HG02623 (cell line): ENCODE measurements at regions not wholly inside any gene's neighbourhood (a gene's known extent, or its start where the extent isn't known, plus 50 kb on each side); places are given as distances from the start of the nearest gene placed in this dataset.

Source experiments
- ATAC-seq: cut with Tn5 transposase; IDR thresholded peaks from one replicate; pipeline ENCODE4 v1.9.1; 2021; ENCODE audit warnings: moderate library complexity; ENCODE audit not compliant: unreplicated experiment

DNA sequence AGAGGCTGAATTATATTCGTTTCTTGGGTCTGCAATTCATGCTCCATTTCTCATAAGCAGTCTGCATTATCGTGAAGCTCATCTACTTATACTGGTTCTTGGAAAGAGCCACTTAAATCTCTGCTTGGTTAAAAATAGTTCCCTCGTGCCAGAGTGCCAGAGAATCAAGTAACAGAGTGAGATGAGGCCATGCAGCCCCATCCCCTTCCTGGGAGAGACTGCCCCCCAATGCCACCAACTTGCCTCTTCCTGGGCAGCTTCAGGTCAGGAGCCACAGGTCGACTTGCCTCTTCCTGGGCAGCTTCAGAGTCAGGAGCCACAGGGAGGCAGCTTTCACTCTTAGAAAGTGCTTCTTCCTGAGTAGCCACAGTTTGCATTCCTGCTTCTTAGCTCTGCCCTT, 223.9 kb upstream of the ZBED5 start:
- no peak for ATAC-seq

DNA sequence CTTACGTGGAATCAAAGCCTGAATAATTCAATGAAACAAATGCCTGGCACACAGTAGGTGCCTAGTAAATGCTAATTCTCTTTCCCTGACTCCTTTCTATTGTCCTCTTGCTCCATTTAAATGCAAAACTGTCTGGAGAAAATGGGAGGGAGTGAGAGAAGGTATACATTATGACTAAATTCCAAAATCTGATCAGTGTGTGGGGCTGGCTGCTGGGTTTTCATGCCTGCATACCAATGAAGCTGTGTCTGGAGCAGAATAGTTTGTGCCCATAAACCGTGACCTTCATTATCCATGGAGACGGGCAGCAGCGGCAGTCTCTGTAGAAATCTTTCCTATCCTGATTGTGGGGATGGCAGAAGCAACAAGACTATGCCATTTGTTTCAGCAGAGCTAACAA, 223.4 kb upstream of the ZBED5 start:
- ATAC-seq = no peak

DNA sequence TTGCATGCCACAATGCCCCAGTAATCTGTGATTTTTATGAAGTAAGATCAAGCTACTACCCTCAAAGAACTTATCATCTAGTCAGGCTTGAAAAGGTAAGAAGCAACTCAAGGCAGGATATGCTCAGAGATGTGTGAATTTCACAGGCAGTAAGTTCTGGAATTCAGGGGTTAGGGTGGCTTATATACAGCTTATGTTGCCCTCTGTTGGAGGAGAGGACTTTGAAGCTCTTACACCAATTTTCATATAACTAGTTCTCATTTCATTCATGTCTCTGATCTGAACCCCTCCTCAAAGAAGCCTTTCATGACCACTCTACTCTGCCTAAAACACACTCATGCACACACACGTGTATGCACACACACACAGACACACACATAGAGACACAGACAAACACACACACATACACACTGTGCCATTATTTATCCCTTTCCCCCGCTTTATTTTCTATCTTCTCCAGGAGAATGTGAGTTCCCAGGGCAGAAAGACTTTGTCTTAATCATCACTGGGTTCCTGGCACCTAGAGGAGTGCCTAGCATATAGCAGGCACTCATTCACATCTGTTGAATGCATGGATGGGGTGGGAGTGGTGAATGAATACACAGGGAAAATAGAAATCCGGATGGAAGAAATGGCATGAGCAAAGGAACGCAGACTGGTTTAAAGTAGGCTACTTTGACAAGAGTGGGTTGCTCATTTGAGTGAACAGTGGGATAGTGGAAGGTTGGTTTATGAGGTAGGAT, 220.7 kb upstream of the ZBED5 start:
- ATAC-seq = no peak

DNA sequence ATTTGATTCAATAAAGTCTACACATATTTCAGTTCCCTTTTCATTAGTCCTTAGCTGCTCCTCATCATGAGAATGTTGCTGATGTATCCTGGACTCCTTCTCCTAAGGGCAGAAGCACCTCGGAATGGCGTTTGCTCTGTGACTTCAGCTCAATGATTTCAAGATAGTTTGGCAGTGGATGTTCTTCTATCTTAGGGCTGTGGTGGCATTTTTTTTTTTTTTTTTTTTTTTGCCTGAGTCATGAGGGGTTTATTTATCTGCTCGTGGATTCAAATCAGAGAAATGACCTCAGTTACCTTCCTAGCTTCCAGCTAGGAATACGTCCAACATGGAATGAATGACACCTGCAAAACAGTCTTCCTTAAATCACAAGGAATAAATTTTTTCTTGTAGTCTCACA, 220.0 kb upstream of the ZBED5 start:
- no peak for ATAC-seq

DNA sequence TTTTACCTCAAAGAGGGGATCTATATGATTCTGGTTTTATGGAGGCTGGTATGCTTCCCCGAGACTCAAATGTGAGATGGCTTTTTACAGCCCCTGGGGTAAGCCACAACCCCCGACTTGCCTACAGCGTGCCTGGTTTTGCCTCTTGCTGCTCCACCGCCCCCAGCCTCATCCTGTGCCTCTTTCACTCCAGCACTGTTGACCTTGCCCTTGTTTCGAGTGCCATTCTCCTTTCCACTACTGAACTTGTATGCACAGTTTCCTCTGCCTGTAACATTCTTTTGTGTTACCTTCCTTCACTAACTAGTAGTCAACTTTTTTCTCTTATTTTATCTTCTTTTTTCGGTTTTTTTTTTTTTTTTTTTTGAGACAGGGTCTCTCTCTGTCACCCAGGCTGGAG, 219.0 kb upstream of the ZBED5 start:
- ATAC-seq = no peak

DNA sequence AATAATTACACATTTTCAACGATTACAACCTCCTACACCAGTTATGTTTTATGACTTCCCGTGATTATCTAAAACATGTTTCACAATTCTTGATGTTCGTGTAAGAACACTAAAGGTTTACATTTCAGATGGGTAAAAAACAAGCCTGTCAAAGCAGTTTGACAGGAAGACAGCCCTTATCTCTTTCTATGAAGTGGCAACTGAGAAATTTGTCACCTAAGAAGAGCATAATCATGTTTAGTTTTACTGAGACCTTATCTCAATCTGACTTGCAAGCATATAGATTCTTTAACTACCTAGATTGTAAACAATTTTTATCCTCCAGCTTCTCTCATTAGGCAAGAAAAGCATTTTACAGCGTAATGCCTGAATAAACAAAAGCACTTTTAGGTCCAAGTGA, 218.4 kb upstream of the ZBED5 start:
- ATAC-seq = no peak

DNA sequence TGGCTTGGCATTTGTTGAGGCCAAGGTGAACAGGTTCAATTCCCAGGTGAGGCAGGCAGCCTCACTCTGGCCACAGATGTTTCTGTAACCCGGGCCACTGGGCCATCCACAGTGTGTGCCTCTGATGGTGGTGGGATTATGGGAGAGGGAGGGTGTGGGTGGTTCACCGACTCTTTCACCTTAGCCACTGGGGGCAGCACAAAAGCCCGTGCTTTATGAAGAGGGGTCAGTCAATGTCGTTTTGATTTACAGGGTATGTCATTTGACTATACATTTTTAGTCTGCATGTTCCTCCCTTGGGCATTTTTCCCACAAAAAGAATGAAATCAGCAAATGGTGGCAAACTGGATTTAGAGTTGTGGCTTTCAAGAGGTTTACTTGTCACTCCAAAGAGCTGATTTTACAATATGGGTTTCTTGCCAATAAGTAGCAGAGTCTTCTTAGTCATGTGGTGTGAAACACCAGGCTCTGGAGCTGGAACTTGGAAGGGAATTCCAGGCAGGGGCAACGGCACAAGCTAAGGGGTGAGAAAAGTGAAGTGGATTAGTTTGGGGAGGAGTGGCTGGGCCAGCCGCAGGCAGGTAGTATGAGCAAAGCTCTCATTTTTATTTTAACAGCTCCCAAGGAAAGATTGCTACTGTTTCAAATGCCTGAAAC, 217.8 kb upstream of the ZBED5 start:
- no peak for ATAC-seq

DNA sequence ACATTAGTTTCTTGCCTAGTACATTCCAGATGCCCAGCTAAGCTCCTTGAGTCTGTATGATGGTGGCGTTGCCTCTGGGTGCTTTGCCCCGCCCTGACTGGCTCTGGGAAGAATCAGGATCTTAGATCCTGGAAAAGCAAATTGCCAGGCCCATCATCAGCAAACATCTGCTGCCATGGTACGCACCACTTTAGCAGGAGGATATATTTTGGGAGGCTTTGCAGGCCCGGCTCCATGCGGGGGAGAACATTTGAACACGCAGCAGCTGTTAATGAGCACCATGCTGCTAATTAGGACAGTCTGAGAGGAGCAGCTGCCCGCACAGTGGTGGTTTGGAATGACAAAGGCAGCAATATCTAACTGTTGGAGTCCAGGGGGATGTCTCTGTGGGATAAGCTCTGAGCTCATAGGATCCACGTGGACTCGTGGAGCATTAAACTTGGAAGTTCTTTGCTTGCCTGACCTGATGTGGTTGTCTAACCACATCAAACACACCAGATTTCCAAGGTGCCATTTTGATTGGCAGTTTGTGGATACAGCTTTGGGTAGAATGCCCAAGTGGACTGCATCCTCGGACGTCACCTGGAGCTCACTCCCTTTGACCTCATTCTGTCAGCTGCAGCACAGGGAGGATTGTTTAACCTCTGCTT, 217.0 kb upstream of the ZBED5 start:
- ATAC-seq = no peak

DNA sequence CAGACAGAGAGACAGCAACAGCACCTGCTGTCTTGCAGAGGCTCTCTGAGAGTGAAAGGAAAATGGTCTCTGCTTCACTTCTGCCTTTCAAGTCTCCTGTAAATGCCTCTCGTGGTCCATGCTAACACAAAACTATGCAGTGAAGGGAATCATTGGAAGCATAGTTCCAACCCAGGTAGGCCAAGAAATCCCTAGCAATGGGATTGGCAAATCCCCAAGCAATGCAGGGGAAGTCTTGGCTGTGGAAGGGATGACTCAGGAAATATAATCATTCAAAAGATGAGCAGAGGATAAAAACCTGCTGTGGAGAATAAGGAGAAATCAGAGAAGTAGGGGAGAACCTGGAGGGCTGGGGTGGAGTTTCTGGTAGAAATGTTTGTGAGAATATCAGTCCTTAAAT, 216.1 kb upstream of the ZBED5 start:
- ATAC-seq = no peak

DNA sequence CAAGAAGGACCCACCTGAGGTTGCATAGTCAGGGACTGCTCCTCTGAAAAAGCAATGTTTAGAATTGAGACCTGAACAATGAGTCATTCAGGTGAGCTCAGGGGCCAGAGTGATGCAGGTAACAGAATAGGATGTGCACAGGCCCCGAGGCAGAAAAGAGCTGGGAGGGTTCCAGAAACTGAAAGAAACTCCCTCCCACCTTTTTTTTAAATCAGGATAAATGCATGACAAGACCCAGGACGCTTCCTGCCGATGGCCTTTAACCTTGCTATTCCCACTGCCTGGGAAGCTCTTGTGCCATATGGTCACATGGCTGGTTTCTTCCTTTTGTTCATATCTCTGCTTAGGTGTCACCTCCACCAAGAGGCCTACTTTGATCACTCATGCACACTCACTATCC, 214.2 kb upstream of the ZBED5 start:
- ATAC-seq = no peak

DNA sequence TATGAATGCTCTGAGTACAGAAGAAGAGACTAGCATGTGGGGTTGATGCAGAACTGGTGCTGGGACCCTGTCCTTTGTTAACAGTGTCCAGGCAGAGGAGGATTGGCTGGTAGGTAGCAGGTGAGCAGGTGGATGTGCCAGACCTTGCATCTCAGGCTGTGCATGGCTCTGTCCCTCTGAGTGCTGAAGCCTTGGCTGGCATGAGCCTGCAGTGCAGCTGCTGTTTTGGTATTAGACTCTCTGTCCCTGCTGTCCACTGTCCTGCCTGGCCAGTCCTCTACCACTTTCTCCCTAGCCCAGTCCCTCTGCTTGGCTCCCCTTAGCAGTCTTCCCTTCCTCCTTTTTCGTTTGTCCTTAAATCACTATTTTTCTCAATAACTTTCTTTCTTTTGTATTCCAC, 213.6 kb upstream of the ZBED5 start:
- ATAC-seq = no peak

DNA sequence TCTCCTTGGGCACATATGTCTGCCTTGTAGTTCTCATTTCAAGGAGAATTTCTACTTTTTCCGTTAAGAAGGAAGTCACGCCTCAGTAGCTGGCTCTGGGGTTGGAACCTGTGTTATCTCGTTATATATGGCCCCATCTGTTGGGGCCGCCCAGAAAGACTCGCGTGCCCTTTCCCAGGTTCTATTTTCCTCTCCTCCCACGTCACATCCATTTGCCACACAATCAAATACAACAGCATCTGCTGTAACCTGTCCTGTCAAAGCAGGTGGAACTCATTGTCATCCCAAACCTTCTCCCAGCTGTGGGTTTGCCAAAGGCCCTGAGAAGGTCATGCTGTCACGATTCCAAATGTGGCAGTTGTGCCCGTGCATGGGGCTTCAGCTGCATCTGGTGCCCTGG, 213.1 kb upstream of the ZBED5 start:
- ATAC-seq = no peak

DNA sequence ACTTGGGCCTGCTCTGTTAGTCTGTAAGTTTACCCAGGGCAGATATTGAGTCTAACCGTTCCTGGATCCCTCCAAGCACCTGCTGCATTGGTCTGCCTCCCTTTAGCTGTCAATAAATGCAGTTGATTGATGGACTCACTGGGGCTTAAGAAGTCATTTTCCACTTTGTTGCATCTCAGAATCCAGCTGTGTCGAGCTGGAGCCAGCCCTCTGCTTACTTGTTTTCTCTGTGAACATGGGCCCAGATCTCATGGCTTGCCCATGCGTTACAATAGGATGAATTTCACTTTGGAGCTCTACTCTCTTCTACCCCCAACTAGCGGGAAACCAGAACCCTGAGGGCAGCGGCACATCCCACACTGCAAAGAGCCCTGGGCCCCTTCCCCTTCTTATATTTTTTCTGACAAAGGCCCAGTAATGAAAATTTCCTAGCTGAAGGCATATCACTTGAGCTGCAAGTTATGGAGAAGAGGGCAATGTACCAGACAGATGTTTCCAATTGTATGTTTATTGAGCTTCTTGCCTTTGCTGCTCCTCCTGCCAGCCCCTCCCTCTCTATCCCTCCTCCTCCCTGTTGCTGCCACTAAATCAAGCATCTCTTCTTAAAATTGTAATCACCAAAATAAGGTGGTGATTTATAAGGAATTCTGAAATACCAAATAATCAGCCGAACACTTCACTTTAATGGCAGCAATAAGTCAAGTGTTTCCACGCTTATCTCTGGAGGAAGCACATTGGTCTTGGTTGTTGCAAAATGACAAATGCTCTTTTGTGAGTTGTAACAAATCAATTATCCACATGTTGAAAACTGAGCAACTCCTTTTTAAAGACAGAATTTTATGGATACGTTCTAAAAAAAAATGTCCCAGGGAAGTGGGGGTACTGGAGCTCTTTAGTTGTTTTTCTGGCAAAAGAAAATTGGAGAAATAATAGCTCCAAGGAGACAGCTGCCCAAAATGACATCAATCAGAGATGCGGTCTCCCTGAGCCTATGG, 212.3 kb upstream of the ZBED5 start:
- ATAC-seq = no peak

DNA sequence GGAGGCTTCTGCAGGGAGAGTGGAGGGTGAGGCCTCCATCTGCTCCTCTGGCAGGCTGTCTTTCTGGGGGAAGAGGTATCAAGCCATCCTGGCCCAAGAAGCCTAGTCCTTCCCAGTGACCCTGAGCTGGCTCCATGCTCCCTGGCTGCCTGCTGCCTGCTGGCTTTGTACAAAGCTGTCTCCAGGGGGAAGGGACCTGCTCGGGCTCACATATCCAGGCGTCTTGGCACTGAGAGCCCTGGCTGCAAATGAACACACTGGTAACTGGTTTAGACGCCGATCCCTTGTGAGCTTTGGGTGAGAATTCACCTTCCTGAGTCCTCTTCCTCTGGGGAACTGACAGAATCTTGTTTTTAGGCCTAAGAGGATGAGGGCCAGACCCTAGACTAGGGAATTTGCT, 210.3 kb upstream of the ZBED5 start:
- ATAC-seq = no peak

DNA sequence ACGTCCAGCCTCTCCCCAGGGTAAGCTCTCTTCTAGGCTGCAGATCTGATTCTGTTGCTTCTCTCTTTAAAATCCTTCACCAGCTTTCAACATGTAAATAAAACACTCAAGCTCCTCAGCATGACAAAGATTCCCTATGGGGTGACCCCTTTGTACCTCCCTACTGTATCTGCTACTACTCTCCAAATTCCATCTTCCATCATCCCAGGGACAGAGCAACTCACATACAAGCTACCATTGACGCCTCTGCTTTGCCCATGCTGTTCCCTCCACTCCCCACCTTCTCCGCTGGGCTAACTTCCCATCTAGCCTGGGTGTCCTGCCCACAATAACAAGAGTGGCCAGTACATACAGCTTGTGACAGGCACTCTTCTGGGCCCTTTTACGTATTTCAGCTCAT, 207.5 kb upstream of the ZBED5 start:
- no peak for ATAC-seq

DNA sequence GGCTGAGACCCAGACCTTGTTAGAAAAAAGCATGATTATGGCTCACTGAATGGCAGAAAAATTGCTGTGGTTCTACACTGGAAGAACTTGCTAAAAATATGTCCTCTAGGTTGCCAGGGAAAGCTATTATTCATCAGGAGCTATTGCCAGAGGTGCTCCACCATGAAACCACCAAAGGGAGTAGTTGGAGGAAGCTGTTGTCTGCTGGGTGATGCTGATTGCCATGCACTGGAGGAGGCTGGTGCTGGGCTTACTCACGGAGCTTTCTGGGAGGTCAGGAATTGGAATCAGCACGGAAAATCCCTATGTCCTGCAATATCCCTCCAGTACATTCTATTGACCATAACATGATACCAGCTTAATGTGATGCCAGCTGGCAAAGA, 199.6 kb upstream of the ZBED5 start:
- no peak for ATAC-seq

DNA sequence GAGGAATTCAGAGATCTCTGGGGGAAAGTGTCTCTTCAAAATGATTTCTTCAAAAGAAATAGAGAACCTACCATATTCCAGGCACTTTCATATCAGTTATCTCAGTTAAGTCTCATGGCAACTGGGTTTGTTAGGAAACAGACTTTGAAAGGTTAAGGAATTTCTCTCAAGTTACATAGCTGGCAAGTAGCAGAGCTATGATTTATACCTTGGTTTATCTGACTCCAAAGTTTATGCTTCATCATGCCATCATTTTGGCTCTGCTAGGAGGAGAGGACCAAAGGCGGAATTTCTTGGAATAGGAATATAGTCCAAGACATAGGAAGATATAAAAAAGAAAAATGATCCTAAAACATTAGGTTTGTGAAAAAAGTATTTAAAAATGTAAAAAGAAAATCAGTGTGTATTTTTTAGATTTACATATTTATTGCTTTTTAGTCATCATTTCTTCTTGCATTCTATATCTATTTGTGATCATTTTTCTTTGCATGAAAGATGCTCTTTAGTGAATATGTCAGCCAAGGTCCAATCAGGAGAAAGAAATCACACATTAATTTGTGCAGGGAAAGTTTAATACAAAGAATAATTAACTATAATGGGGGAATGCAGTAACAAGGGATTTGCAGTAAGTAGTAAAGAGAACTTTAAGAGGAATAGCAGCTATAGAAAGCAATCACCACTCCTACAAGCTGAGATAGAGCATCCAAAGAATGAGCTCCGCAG, 199.1 kb upstream of the ZBED5 start:
- ATAC-seq = no peak

DNA sequence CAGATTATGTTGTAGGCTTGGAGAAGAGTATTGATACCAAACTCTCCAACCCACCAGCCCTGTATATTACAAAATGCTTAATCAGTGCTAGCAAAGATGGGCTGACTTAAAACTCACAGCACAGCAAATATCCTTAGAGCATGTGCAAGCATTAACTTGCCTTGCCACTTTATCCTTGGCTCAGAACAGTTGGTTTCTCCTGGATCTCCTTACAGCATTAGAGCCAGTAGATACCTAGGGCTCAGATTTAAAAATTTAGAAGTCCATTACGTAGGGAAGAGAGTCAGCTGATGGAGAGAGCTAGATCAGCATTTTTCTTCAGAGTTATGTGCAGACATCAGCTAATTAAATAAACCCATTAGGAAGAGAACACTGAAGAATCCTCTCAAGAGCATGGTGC, 198.5 kb upstream of the ZBED5 start:
- ATAC-seq = no peak

DNA sequence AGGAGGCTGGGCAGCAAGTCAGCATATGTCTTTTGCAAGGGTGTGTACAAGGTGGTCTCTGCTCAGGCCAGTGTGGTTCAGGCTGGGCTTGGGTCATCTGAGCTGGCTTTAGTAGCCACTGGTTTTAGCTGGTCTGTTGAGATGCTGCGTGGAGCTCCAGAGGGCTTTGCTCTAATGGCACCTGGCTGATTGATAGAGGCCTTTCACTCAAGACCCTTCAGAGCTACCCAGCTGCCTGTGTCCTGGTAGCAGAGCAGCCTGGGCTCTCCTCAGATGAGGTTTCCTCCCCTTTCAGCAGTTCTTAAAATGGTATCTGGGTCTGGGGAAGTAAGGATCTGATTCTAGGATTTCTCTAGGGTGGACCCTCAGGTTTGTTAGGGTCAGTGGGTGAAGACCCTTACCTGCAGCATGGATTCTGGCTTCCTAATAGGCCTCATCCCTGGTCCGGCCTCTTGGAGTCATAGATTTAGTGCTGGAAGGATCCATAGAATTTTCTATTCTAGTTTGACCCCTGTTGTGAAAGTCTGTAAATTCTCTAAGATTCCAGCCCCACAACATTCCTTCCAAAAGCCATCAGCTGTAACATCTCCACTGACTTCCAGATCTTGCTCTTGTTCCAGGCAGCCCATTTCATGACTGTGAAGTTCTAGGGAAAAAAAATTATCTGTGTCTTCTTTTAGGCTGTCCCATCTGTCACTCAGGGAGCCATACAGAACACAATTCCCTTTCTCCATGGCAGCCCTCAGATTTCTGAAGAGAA, 190.2 kb upstream of the ZBED5 start:
- ATAC-seq = no peak

DNA sequence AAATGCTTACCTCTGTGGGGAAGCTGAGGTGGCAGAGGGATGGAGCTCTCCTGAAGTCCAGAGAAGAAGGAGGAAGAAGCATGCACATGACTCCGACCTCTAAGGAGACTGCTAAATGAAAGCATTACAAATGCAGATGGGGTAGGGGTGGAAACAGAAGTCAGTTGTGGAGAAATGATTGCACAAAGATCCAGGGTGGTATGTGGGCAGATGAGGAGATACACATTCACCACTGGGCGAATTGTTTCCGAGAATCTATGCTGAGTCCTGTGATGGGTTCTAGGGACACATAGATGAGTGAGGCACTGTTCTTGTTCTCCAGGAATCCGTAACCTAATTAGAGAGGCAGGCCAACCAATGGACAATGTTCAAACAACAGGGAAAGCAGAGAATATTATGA, 188.9 kb upstream of the ZBED5 start:
- no peak for ATAC-seq
